ENCODE measurements at regions not wholly inside any gene's neighbourhood (a gene's known extent, or its start where the extent isn't known, plus 50 kb on each side); places are given as distances from the start of the nearest gene placed in this dataset.

- FAIRE-seq (no peak), DNase-seq (ENCODE audit: low read depth) (no peak)
- Histone ChIP-seq H3K27me3 (ENCODE audit: control insufficient read depth, insufficient read depth, low read length) (no peaks in the 10 kb centered on the region), H3K4me3 (ENCODE audit: low read depth, low read length) (no peak overlapping the region), H3K36me3 (ENCODE audit: control insufficient read depth, insufficient read depth, low read length) (no peaks in the 10 kb centered on the region)
- TF ChIP-seq CTCF (IDR thresholded peaks at IDR 0.05; ENCODE audit: insufficient read depth, low read length, severe bottlenecking): no peak
These were observed 1645.2 kb upstream of the CDH6 start for GRCh38 chr5:29548262-29548661.

DNA sequence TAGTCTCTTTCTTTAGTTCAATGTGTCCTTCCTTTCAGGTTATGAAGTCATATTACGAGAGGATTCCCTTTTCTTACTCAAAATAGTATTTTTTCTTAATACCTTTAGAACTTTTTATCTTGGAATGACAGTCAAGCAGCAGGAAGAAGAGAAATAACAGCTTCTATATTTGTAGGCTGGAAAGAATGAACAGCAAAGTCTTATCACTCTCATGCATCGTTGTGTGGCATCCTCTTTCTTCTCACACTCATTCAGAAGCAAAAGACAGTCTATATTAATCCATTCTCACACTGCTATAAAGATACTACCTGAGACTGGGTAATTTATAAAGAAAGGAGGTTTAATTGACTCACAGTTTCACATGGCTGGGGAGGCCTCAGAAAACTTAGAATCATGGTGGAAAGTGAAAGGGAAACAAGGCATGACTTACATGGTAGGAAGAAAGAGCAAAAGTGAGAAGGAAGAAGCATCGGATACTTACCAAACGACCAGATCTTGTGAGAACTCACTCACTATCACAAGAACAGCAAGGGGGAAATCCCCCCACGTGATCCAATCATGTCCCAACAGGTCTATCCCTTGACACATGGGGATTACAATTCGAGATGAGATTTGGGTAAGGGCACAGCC is 1646.1 kb upstream of the CDH6 start:
- Histone ChIP-seq H3K36me3 (ENCODE audit: control insufficient read depth, insufficient read depth, low read length) (no peaks in the 10 kb centered on the region), H3K27me3 (ENCODE audit: control insufficient read depth, insufficient read depth, low read length) (no peaks in the 10 kb centered on the region), H3K4me3 (ENCODE audit: low read depth, low read length) (no peak overlapping the region)
- DNase-seq (ENCODE audit: low read depth) (no peak), FAIRE-seq (no peak)
- no peak for TF ChIP-seq CTCF (IDR thresholded peaks at IDR 0.05; ENCODE audit: insufficient read depth, low read length, severe bottlenecking)

DNA sequence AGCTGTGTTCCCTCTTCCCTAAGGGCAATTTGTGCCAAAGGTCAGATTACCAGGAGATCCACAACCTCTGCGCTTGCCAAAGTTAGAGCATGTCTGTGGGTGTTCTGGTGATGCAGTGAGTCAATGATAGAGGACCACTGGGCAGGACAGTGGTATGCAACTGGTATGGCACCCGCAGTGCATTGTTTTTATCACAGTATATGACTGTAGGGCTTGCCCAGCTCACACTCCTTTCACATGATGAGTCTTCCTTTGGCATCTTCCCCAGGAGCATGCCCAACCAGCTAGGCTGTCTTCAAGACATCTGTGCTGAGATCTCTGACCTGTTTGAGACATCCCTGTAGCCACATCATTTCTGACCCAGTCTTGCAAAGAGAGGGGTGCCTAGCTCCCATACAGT is 1650.0 kb upstream of the CDH6 start:
- DNase-seq (ENCODE audit: low read depth) (no peak), FAIRE-seq (no peak)
- Histone ChIP-seq H3K4me3 (ENCODE audit: low read depth, low read length) (no peak overlapping the region), H3K36me3 (ENCODE audit: control insufficient read depth, insufficient read depth, low read length) (no peaks in the 10 kb centered on the region), H3K27me3 (ENCODE audit: control insufficient read depth, insufficient read depth, low read length) (no peaks in the 10 kb centered on the region)
- TF ChIP-seq CTCF (IDR thresholded peaks at IDR 0.05; ENCODE audit: insufficient read depth, low read length, severe bottlenecking): no peak

- no peak for FAIRE-seq
- no peaks in the 10 kb centered on the region for H3K36me3 ChIP-seq (ENCODE audit: control insufficient read depth, insufficient read depth, low read length)
- no peak overlapping the region for H3K4me3 ChIP-seq (ENCODE audit: low read depth, low read length)
- no peak for DNase-seq (ENCODE audit: low read depth)
- no peak for TF ChIP-seq CTCF (IDR thresholded peaks at IDR 0.05; ENCODE audit: insufficient read depth, low read length, severe bottlenecking)
- no peaks in the 10 kb centered on the region for H3K27me3 ChIP-seq (ENCODE audit: control insufficient read depth, insufficient read depth, low read length)
These were observed 1669.3 kb upstream of the CDH6 start for GRCh38 chr5:29524227-29524626.

GRCh38 chr5:29518176-29518575 is 1675.3 kb upstream of the CDH6 start:
- DNase-seq (ENCODE audit: low read depth) (no peak), FAIRE-seq (no peak)
- Histone ChIP-seq H3K4me3 (ENCODE audit: low read depth, low read length) (no peak overlapping the region), H3K27me3 (ENCODE audit: control insufficient read depth, insufficient read depth, low read length) (no peaks in the 10 kb centered on the region), H3K36me3 (ENCODE audit: control insufficient read depth, insufficient read depth, low read length) (no peaks in the 10 kb centered on the region)
- no peak for TF ChIP-seq CTCF (IDR thresholded peaks at IDR 0.05; ENCODE audit: insufficient read depth, low read length, severe bottlenecking)

- DNase-seq (ENCODE audit: low read depth): no peak
- no peak for TF ChIP-seq CTCF (IDR thresholded peaks at IDR 0.05; ENCODE audit: insufficient read depth, low read length, severe bottlenecking)
- H3K36me3 ChIP-seq (ENCODE audit: control insufficient read depth, insufficient read depth, low read length): no peaks in the 10 kb centered on the region
- H3K4me3 ChIP-seq (ENCODE audit: low read depth, low read length): no peak overlapping the region
- H3K27me3 ChIP-seq (ENCODE audit: control insufficient read depth, insufficient read depth, low read length): no peaks in the 10 kb centered on the region
- no peak for FAIRE-seq
These were observed 1677.3 kb upstream of the CDH6 start for GRCh38 chr5:29516224-29516623.
